NB4 (cell line): ENCODE measurements at regions not wholly inside any gene's neighbourhood (a gene's known extent, or its start where the extent isn't known, plus 50 kb on each side); places are given as distances from the start of the nearest gene placed in this dataset.

Source experiments
- DNase-seq: peaks from one replicate; pipeline ENCODE4 v3.0.0; 2010; ENCODE audit warnings: low read depth
- H3K4me3 ChIP-seq: one replicate; pipeline ENCODE4 v1.5.1; 2011; ENCODE audit warnings: mild to moderate bottlenecking, low read depth, low read length, moderate library complexity
- CTCF ChIP-seq: IDR thresholded peaks from one replicate; pipeline ENCODE4 v1.5.1; 2012; ENCODE audit warnings: low read depth, low read length
- MYC ChIP-seq: IDR thresholded peaks from 2 replicates; pipeline ENCODE4 v1.6.1; 2011; ENCODE audit warnings: low read depth, low read length
- POLR2A ChIP-seq: IDR thresholded peaks from 2 replicates; pipeline ENCODE4 v1.6.1; 2011; ENCODE audit warnings: mild to moderate bottlenecking; ENCODE audit not compliant: insufficient read length; ENCODE audit errors: extremely low read depth
- TF ChIP-seq, protein P1 (sequence below): IDR thresholded peaks from 2 replicates; pipeline ENCODE4 v1.6.1; 2011; ENCODE audit warnings: low read depth, low read length

GRCh38 chr13:90833951-90834350 lies 513.5 kb upstream of the MIR17HG start:
- DNase-seq: no peak
- no peak overlapping the region for H3K4me3 ChIP-seq
- TF ChIP-seq POLR2A: no peak
- TF ChIP-seq CTCF: no peak
- TF ChIP-seq MYC: no peak
- TF ChIP-seq, protein P1, sequence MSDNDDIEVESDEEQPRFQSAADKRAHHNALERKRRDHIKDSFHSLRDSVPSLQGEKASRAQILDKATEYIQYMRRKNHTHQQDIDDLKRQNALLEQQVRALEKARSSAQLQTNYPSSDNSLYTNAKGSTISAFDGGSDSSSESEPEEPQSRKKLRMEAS: no peak

DNA sequence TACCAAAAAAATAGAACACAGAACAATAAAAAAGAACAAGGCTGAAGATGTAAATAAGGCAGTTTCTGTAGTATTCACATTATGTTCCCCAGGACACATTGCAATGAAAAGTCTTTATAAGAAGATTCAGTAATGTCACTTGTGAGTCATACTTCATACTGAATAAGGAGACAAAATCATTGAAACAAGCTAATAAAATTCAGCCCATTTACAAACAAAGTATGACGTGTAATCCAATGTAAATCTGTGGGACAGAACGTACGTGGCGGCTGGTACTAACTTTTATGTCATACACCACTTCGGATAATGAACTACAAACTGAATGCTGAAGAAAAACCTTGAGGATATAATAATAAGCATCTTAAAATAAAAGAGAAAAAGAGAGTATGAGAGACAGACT lies 512.8 kb upstream of the MIR17HG start:
- TF ChIP-seq MYC (no peak), CTCF (no peak), POLR2A (no peak)
- TF ChIP-seq, protein P1: no peak
- H3K4me3 ChIP-seq: no peak overlapping the region
- no peak for DNase-seq

GRCh38 chr13:90835826-90836225 lies 511.7 kb upstream of the MIR17HG start:
- TF ChIP-seq CTCF (no peak), MYC (no peak), POLR2A (no peak)
- TF ChIP-seq, protein P1: no peak
- no peak overlapping the region for H3K4me3 ChIP-seq
- DNase-seq: no peak

GRCh38 chr13:90838317-90838960 lies 509.0 kb upstream of the MIR17HG start:
- TF ChIP-seq POLR2A (no peak), MYC (no peak), CTCF (no peak)
- TF ChIP-seq, protein P1: no peak
- DNase-seq: no peak
- no peak overlapping the region for H3K4me3 ChIP-seq

DNA sequence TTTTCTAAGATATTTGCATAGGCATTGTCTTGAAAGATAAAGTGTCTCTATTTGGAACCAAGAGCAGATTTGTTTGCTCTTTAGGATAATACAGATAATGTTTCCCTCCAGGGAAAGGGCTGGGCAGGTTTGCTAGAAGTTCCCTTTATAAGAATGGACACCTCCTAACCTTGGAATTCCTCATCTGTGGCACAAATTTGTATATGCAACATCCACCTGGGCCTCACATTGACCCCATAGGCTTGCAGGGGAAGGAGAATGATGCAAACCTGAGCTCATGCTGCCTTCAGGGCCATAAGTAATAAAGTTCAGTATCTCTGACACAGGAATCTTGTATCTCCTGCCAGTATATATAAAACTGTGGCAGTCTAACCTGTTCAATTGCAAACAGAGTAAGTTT lies 508.4 kb upstream of the MIR17HG start:
- H3K4me3 ChIP-seq: no peak overlapping the region
- DNase-seq: no peak
- no peak for TF ChIP-seq MYC
- TF ChIP-seq CTCF: no peak
- no peak for TF ChIP-seq POLR2A
- TF ChIP-seq, protein P1: no peak
